Uterus (tissue), 2 donors: ENCODE measurements at regions not wholly inside any gene's neighbourhood (a gene's known extent, or its start where the extent isn't known, plus 50 kb on each side); places are given as distances from the start of the nearest gene placed in this dataset.

Experiments used
- CTCF ChIP-seq, 4 experiments: fragments of 200-600 bp in 2 of 4; fragments of 450-650 bp in 2 of 4; sonication (generic) in 2 of 4; IDR thresholded peaks; one replicate each; pipeline ENCODE4 v1.5.1; 2016 to 2019; ENCODE audit warnings: antibody characterized with exemption in 4 of 4, mild to moderate bottlenecking in 2 of 4, moderate library complexity in 1 of 4
- POLR2A ChIP-seq, 2 donors: fragments of 450-650 bp; IDR thresholded peaks; one replicate each; pipeline ENCODE4 v1.6.1; 2016; ENCODE audit warnings: antibody characterized with exemption in 2 of 2, mild to moderate bottlenecking in 1 of 2, moderate library complexity in 1 of 2

GRCh38 chr19:28569132-28570131, 643.5 kb downstream of the UQCRFS1 start:
- TF ChIP-seq CTCF (IDR thresholded peaks at IDR 0.05) (no peak), POLR2A (IDR thresholded peaks at IDR 0.05) (no peak)
